Mucosa of stomach (tissue), 1 donor: ENCODE measurements at regions not wholly inside any gene's neighbourhood (a gene's known extent, or its start where the extent isn't known, plus 50 kb on each side); places are given as distances from the start of the nearest gene placed in this dataset.

ENCODE experiments used
- H3K27me3 ChIP-seq: one replicate; pipeline ENCODE4 v1.7.0; 2013; ENCODE audit warnings: mild to moderate bottlenecking, low read length; ENCODE audit not compliant: control insufficient read depth, insufficient read depth
- H3K36me3 ChIP-seq: one replicate; pipeline ENCODE4 v1.7.0; 2013; ENCODE audit warnings: low read length; ENCODE audit not compliant: control insufficient read depth, insufficient read depth
- H3K4me1 ChIP-seq: one replicate; pipeline ENCODE4 v1.7.0; 2013; ENCODE audit warnings: mild to moderate bottlenecking, low read length; ENCODE audit not compliant: control insufficient read depth, insufficient read depth
- H3K4me3 ChIP-seq: one replicate; pipeline ENCODE4 v1.7.0; 2013; ENCODE audit warnings: low read length
- H3K9ac ChIP-seq: one replicate; pipeline ENCODE4 v1.7.0; 2013; ENCODE audit warnings: mild to moderate bottlenecking, low read length, moderate library complexity
- H3K9me3 ChIP-seq: one replicate; pipeline ENCODE4 v1.7.0; 2013; ENCODE audit warnings: mild to moderate bottlenecking, low read length, moderate library complexity; ENCODE audit not compliant: control insufficient read depth
- donor health status: Pancreatic carcinoma.

DNA sequence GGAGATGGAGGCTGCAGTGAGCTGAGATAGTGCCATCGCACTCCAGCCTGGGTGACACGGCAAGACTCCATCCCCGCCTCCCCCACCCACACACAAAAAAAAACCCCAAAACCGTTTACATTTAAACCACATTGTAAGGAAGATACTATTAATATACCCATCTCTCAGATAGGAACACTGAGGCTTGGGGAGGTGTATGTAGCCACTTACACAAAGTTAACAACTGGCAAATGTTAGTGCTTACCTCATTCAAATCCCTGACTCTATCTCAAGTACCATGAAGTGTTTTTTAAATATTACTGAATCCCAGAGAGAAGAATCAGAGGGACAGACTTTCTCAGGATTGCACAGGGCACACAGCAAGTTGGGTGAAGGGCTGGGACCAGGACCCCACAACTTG, 164.5 kb downstream of the MIAT start:
- no peaks in the 10 kb centered on the region for H3K4me1 ChIP-seq
- no peaks in the 10 kb centered on the region for H3K27me3 ChIP-seq
- H3K9ac ChIP-seq = no peak overlapping the region
- H3K9me3 ChIP-seq = no peaks in the 10 kb centered on the region
- no peak overlapping the region for H3K4me3 ChIP-seq
- no peaks in the 10 kb centered on the region for H3K36me3 ChIP-seq

DNA sequence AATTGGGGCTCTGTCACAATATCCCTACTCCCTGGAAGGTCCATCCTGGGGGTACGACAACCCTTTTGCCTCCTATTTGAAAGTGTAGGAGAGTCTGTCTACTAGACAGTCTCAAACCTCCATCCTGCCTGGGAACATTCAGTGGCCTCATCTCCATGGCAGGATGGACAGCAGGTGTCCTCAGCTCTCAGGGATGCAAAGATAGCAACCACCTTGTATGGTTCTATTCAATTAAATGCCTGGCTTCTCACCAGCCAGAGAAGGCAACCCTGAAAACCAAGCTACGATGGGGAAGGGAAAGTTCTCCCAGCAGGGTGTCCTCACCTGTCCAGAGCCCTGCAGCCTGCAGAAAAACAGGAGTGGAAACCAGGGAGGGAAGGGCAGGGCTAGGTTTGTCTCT, 164.9 kb downstream of the MIAT start:
- Histone ChIP-seq H3K4me1 (no peaks in the 10 kb centered on the region), H3K36me3 (no peaks in the 10 kb centered on the region), H3K27me3 (no peaks in the 10 kb centered on the region), H3K9ac (no peak overlapping the region), H3K4me3 (no peak overlapping the region), H3K9me3 (no peaks in the 10 kb centered on the region)

DNA sequence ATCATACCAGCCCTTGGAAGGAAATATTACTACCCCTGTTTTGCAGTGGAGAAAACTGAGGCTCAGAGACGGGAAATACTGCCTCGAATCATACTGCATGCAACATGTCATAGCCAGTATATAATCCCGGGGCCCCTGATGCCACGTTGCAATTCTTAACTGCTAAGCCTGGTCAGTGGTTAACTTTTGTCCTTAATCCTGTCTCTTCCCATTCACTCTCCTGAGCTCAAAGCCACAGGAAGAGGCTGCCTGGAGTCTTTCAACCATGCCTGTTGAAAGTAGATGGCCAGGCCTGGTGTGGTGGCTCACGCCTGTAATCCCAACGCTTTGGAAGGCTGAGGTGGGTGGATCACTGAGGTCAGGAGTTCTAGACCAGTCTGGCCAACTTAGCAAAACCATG, 166.6 kb downstream of the MIAT start:
- no peaks in the 10 kb centered on the region for H3K4me1 ChIP-seq
- H3K9ac ChIP-seq = no peak overlapping the region
- no peak overlapping the region for H3K4me3 ChIP-seq
- no peaks in the 10 kb centered on the region for H3K27me3 ChIP-seq
- H3K9me3 ChIP-seq = no peaks in the 10 kb centered on the region
- H3K36me3 ChIP-seq = no peaks in the 10 kb centered on the region

DNA sequence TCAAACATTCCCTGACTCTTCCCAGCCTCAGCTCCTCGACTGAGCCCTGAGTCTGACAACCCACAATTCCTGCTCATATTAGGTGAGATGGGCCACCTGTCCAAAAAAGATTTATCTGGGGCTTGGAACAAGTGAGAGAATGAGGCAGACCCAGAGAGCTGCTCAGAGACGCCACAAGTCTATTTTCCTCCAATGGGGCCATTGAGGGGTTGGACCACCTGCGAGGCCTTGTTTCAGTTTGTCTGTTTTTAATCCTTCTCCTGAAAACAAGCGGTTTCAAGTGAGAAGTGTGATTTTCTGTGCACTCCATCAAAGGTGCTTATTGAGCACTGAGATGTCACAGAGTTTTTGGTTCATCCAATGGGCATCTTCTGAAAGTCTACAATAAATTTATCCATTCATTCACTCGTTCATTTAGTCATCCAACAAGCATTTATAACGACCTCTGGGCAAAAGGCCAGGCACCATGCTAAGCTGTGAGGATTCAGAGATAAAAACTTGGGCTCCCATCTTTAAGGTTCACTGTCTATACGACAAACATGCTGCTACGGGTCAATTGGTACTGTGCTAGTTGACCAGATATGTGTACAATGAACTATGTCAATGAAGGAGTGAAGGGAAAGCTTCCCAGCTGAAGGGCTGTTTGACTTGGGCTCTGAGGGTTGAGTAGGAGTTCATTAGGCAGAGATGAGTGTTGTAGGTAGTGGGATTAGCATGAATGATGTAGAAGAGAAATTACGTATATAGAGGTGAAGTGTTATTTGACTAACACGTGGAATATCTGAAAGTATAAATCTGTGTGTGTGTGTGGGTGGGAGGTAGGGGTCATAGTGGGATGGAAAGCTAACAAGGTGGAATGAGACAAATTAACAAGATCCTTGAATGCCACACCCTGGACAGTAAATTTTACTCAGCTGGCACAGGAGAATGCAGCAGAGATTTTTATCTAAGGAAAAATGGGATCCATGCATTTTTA, 168.9 kb downstream of the MIAT start:
- Histone ChIP-seq H3K9ac (no peak overlapping the region), H3K4me1 (no peaks in the 10 kb centered on the region), H3K9me3 (no peaks in the 10 kb centered on the region), H3K4me3 (no peak overlapping the region), H3K36me3 (no peaks in the 10 kb centered on the region), H3K27me3 (no peaks in the 10 kb centered on the region)

DNA sequence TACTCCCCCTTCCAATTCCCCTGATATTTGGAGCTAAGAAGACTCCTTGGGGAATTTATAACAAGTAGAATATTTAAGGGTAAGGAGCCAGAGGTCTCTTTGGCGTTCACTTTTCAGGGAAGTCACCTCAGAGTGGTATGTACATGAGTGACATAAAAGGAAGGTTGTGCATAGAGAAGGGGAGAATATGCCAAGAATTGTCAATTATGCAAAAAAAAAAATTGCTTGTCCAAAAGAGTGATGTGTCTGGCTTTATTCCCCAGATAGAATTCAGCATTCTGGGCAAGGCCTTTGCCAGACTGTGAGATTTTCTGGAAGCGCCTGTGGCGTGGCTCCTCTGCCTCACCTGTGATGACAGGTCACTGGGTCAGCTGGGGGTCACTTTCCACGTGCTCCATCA, 170.2 kb downstream of the MIAT start:
- no peak overlapping the region for H3K4me3 ChIP-seq
- H3K27me3 ChIP-seq = no peaks in the 10 kb centered on the region
- no peak overlapping the region for H3K9ac ChIP-seq
- H3K9me3 ChIP-seq = no peaks in the 10 kb centered on the region
- no peaks in the 10 kb centered on the region for H3K4me1 ChIP-seq
- H3K36me3 ChIP-seq = no peaks in the 10 kb centered on the region

DNA sequence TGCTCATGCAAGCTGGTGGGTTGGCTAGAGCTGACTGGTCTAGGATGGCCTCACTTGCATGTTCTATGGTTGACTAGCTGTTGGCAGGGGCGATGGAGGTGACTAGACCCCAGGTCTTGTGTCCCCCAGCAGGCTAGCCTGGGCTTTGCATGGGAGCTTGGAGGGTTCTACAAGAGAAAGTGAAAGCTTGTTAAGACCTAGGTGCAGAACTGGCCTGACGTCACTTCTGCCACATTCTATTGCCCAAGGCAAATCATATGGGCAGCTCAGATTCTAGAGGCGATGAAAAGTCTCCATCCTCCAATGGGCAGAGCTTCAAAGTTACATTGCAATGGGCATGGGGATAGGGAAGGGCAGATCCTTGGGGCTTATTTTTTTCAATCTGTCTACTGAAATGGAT, 170.9 kb downstream of the MIAT start:
- no peaks in the 10 kb centered on the region for H3K36me3 ChIP-seq
- H3K9me3 ChIP-seq = no peaks in the 10 kb centered on the region
- no peaks in the 10 kb centered on the region for H3K4me1 ChIP-seq

DNA sequence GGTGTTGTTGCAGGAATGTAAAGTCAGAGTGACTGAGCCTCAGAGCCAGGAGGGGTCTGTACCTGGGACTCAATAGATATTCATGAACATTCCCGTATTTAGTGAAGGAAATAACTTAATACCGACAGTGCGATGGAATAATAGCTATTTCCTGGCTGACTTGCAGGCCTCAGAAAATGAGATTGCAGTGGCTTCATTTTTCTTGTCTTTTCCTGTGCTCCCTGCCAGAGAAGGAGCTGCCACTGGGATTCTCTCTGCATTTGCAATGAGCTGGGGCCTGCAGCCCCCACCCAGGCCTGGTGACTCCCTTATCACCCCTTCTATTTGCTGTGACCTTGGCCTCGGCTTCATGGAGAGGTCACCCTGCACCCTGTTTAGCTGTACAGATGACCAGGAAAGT, 173.4 kb downstream of the MIAT start:
- H3K9me3 ChIP-seq = no peaks in the 10 kb centered on the region
- no peak overlapping the region for H3K4me3 ChIP-seq
- no peaks in the 10 kb centered on the region for H3K4me1 ChIP-seq
- no peak overlapping the region for H3K9ac ChIP-seq
- H3K36me3 ChIP-seq = no peaks in the 10 kb centered on the region
- no peaks in the 10 kb centered on the region for H3K27me3 ChIP-seq

More for the DNA sequence above, 170.9 kb downstream of the MIAT start:
- H3K9ac ChIP-seq = no peak overlapping the region
- H3K27me3 ChIP-seq = no peaks in the 10 kb centered on the region
- H3K4me3 ChIP-seq = no peak overlapping the region

DNA sequence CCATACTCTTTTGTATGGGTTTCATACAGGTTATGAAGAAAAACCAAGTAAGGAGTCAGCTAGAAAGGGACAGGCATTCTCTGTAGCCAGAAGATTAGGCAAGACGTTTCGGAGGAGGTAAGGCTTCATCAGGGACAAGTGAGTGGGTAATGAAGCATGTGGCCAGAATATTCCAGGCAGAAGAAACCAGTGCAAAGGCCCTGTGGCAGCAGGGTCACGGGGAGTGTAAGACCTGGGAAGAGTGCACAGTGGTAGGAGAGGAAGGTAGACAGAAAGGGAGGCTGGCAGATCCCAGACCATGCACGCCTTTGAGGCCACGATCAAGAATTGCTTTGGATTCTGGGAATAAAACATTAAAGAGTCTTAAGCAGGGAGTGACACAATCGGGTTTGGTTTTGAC, 177.6 kb downstream of the MIAT start:
- Histone ChIP-seq H3K36me3 (no peaks in the 10 kb centered on the region), H3K9ac (no peak overlapping the region), H3K4me1 (no peaks in the 10 kb centered on the region), H3K4me3 (no peak overlapping the region), H3K9me3 (no peaks in the 10 kb centered on the region), H3K27me3 (no peaks in the 10 kb centered on the region)

DNA sequence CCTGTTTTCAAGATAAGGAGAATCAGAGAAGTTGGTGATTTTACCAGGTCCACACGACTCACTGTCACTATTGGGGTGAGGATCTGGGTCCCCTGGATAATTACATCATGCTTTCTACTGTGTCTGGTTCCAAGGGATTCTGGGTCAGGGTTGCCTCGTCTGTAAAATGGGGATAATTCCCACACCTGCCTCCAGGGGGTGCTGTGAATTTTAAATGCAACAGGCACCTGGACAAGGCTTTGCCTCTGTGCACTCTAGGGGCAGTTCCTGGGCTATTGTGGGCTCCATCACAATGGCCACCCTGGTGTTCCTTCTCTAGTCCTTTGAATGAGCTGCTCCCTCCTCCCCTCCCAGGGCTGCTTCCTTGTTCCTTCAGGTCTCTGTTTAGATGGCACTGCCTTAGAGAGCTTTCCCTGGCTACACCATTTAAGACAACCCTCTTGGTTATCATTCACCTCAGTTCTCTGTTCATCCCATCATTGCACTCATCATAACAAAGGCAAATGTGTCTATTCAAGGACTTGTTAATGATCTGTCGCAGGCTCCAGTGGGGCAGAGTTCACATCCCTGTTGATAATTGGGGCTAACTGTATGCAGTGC, 178.6 kb downstream of the MIAT start:
- H3K9ac ChIP-seq = no peak overlapping the region
- H3K27me3 ChIP-seq = no peaks in the 10 kb centered on the region
- no peak overlapping the region for H3K4me3 ChIP-seq
- H3K4me1 ChIP-seq = no peaks in the 10 kb centered on the region
- H3K9me3 ChIP-seq = no peaks in the 10 kb centered on the region
- H3K36me3 ChIP-seq = no peaks in the 10 kb centered on the region

DNA sequence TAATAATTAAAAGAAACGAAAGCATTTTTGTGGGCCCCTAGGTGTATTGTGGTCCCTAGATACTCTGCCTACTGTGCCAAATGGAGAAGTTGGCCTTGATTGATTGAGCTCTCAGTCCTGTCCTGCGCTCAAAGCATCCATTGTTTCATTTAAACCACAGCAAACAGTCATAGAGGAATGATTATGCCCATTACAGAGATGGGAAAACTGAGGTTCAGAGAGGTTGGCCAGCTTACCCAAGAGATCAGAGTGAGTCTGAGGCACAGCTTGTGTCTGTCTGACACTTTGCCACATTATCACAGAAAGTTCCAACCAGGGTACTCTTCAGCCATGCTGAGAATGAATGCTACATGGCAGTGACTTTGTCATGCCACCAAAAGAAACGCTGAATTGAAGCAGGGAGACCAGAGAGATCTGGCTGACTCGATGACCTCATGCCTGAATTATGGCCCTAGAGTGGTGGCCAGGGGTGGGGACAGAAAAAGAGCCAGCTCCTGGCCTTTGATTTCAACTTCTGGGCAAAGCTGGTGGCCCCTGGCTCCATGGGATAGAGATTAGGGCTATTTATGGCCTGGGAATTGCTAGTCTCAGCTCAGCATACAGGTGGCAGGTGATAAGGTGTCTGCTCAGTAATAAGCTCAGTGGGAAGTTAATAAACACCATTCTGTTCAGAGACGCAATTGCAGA, 180.5 kb downstream of the MIAT start:
- Histone ChIP-seq H3K4me3 (no peak overlapping the region), H3K27me3 (no peaks in the 10 kb centered on the region), H3K9me3 (no peaks in the 10 kb centered on the region), H3K4me1 (no peaks in the 10 kb centered on the region), H3K9ac (no peak overlapping the region), H3K36me3 (no peaks in the 10 kb centered on the region)

DNA sequence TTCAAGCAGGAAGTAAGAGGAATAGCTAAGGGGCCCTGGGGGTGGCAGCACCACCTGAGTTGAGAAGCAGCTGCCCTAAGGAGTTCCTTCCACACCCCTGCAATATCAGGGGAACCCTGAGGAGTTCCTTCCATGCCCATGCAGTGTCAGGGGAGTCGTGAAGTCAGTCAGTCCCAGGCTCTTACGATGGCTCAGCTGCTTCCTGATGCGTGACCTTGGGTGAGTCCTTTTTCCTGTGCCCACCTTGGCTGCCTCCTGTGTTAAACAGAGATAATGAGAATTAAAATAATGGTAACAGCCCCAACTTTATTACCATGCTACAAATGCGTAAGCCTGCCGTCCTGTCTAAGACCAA, 181.1 kb downstream of the MIAT start:
- Histone ChIP-seq H3K9me3 (no peaks in the 10 kb centered on the region), H3K27me3 (no peaks in the 10 kb centered on the region), H3K9ac (no peak overlapping the region), H3K36me3 (no peaks in the 10 kb centered on the region), H3K4me3 (no peak overlapping the region), H3K4me1 (no peaks in the 10 kb centered on the region)

DNA sequence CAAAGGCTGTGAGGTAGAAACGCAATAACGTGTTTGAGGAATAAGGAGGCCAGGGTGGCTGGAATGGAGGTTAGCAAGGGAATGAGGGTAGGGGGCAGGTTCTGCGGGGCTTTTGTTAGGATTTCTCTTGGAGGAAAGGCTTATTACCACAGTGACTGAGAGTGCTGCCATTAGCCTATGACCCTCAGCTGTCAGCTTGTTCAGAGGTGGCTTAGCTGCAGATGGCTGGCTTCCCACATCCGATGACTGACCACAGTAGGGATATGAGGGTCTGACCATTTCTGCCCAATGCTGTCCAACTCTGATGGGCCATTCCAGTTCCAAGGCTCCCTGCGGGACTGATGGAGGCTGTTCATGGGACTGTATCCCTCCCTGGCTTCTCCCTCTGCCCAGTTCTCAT, 181.8 kb downstream of the MIAT start:
- Histone ChIP-seq H3K9ac (no peak overlapping the region), H3K4me1 (no peaks in the 10 kb centered on the region), H3K4me3 (no peak overlapping the region), H3K9me3 (no peaks in the 10 kb centered on the region), H3K36me3 (no peaks in the 10 kb centered on the region), H3K27me3 (no peaks in the 10 kb centered on the region)
